ENCODE measurements at regions not wholly inside any gene's neighbourhood (a gene's known extent, or its start where the extent isn't known, plus 50 kb on each side); places are given as distances from the start of the nearest gene placed in this dataset.

GRCh38 chr1:243973169-243973568, 77.9 kb upstream of the ZBTB18 start:
- Histone ChIP-seq H3K27ac (no peak overlapping the region), H3K4me3 (no peak overlapping the region), H3K9me3 (no peaks in the 10 kb centered on the region), H3K4me1 (no peaks in the 10 kb centered on the region), H3K27me3 (no peaks in the 10 kb centered on the region), H3K36me3 (no peaks in the 10 kb centered on the region)
- TF ChIP-seq POLR2A (IDR thresholded peaks at IDR 0.05) (no peak), CTCF (IDR thresholded peaks at IDR 0.05) (no peak)
- DNase-seq (no peak), ATAC-seq (no peak)
- intact Hi-C loops (cut with DNase I) = no loop called here
- 62% methylated on average over 4 of the region's 4 CpGs for WGBS (ENCODE audit: insufficient coverage, low coverage, low lambda C conversion rate, missing lambda C conversion rate)

- 45% methylated on average over 2 of the region's 2 CpGs for WGBS (ENCODE audit: insufficient coverage, low coverage, low lambda C conversion rate, missing lambda C conversion rate)
- TF ChIP-seq POLR2A (IDR thresholded peaks at IDR 0.05) = no peak
- TF ChIP-seq CTCF (IDR thresholded peaks at IDR 0.05) = no peak
- no peaks in the 10 kb centered on the region for H3K9me3 ChIP-seq
- no peaks in the 10 kb centered on the region for H3K36me3 ChIP-seq
- intact Hi-C loops (cut with DNase I) = no loop called here
- no peak for ATAC-seq
- no peak overlapping the region for H3K27ac ChIP-seq
- DNase-seq = no peak
- H3K4me3 ChIP-seq = no peak overlapping the region
- H3K4me1 ChIP-seq = no peaks in the 10 kb centered on the region
- no peaks in the 10 kb centered on the region for H3K27me3 ChIP-seq
These were observed 81.0 kb upstream of the ZBTB18 start for GRCh38 chr1:243970077-243970476.

- WGBS (ENCODE audit: insufficient coverage, low coverage, low lambda C conversion rate, missing lambda C conversion rate) = 43% methylated on average over 5 of the region's 5 CpGs
- Histone ChIP-seq H3K27ac (no peak overlapping the region), H3K4me1 (no peaks in the 10 kb centered on the region), H3K4me3 (no peak overlapping the region), H3K36me3 (no peaks in the 10 kb centered on the region), H3K9me3 (no peaks in the 10 kb centered on the region), H3K27me3 (no peaks in the 10 kb centered on the region)
- intact Hi-C loops (cut with DNase I) = no loop called here
- DNase-seq (no peak), ATAC-seq (no peak)
- TF ChIP-seq POLR2A (IDR thresholded peaks at IDR 0.05) (no peak), CTCF (IDR thresholded peaks at IDR 0.05) (no peak)
These were observed 82.7 kb upstream of the ZBTB18 start for GRCh38 chr1:243968413-243968812.

- Histone ChIP-seq H3K36me3 (no peaks in the 10 kb centered on the region), H3K4me1 (no peaks in the 10 kb centered on the region), H3K27me3 (no peaks in the 10 kb centered on the region), H3K9me3 (no peaks in the 10 kb centered on the region), H3K27ac (no peak overlapping the region), H3K4me3 (no peak overlapping the region)
- no peak for TF ChIP-seq POLR2A (IDR thresholded peaks at IDR 0.05)
- TF ChIP-seq CTCF (IDR thresholded peaks at IDR 0.05) = no peak
- intact Hi-C loops (cut with DNase I) = no loop called here
- DNase-seq = no peak
- ATAC-seq = no peak
- WGBS (ENCODE audit: insufficient coverage, low coverage, low lambda C conversion rate, missing lambda C conversion rate) = 88% methylated on average over 2 of the region's 2 CpGs
These were observed 86.2 kb upstream of the ZBTB18 start for GRCh38 chr1:243964915-243965314.

- Histone ChIP-seq H3K36me3 (no peaks in the 10 kb centered on the region), H3K27me3 (no peaks in the 10 kb centered on the region), H3K4me3 (no peak overlapping the region), H3K4me1 (no peaks in the 10 kb centered on the region), H3K27ac (no peak overlapping the region), H3K9me3 (no peaks in the 10 kb centered on the region)
- TF ChIP-seq CTCF (IDR thresholded peaks at IDR 0.05) (no peak), POLR2A (IDR thresholded peaks at IDR 0.05) (no peak)
- DNase-seq (no peak), ATAC-seq (no peak)
- intact Hi-C loops (cut with DNase I) = no loop called here
- 65% methylated on average over 3 of the region's 3 CpGs for WGBS (ENCODE audit: insufficient coverage, low coverage, low lambda C conversion rate, missing lambda C conversion rate)
These were observed 87.5 kb upstream of the ZBTB18 start for GRCh38 chr1:243963571-243963970.
